MCF 10A (cell line): ENCODE measurements at regions not wholly inside any gene's neighbourhood (a gene's known extent, or its start where the extent isn't known, plus 50 kb on each side); places are given as distances from the start of the nearest gene placed in this dataset.

Experiments used
- BruUV-seq: library from RNA; stranded (reverse); fragments of 400-500 nt; replicated peaks from 2 replicates; lab custom pipeline; 2021; lab: Mats Ljungman, UMichigan
- CTCF ChIA-PET: fragments of 300-600 bp; sonication (Branson Sonifier 250); formaldehyde crosslinking; extraction: SDS; loops from one replicate; lab custom pipeline; 2021; ENCODE audit warnings: antibody characterized with exemption, inconsistent platforms; lab: Yijun Ruan, JAX
- POLR2A ChIA-PET: fragments of 300-600, 350-650 bp; sonication (Branson Sonifier 250); formaldehyde crosslinking; extraction: SDS; loops from one replicate; lab custom pipeline; 2020; ENCODE audit warnings: antibody characterized with exemption, inconsistent platforms; lab: Yijun Ruan, JAX
- DNase-seq: peaks from one replicate; pipeline ENCODE4 v3.0.0-alpha.2; 2018; ENCODE audit not compliant: unreplicated experiment
- H3K27ac Mint-ChIP-seq: one replicate; pipeline ENCODE4 v1.8.0; 2022; ENCODE audit warnings: mild to moderate bottlenecking, low read depth, mixed read lengths; ENCODE audit not compliant: unreplicated experiment
- H3K27me3 Mint-ChIP-seq: one replicate; pipeline ENCODE4 v1.8.0; 2022; ENCODE audit warnings: mixed read lengths; ENCODE audit not compliant: insufficient read depth, unreplicated experiment
- H3K36me3 Mint-ChIP-seq: one replicate; pipeline ENCODE4 v1.8.0; 2022; ENCODE audit warnings: mild to moderate bottlenecking, moderate library complexity, mixed read lengths; ENCODE audit not compliant: insufficient read depth, unreplicated experiment
- H3K4me1 Mint-ChIP-seq: one replicate; pipeline ENCODE4 v1.8.0; 2022; ENCODE audit warnings: mixed read lengths; ENCODE audit not compliant: insufficient read depth, unreplicated experiment
- H3K4me3 Mint-ChIP-seq: one replicate; pipeline ENCODE4 v1.8.0; 2022; ENCODE audit warnings: mild to moderate bottlenecking, moderate library complexity, mixed read lengths; ENCODE audit not compliant: unreplicated experiment
- H3K9me3 Mint-ChIP-seq: one replicate; pipeline ENCODE4 v1.8.0; 2022; ENCODE audit warnings: mixed read lengths; ENCODE audit not compliant: unreplicated experiment
- CTCF ChIP-seq: fragments of 200-600 bp; IDR thresholded peaks from one replicate; pipeline ENCODE4 v1.8.0; 2022; ENCODE audit warnings: antibody characterized with exemption, mild to moderate bottlenecking; ENCODE audit not compliant: unreplicated experiment
- intact Hi-C: fragments of 100-400 bp; cut with micrococcal nuclease; formaldehyde crosslinking; loops from 2 replicates; pipeline ENCODE4 v1.14.1; 2022

DNA sequence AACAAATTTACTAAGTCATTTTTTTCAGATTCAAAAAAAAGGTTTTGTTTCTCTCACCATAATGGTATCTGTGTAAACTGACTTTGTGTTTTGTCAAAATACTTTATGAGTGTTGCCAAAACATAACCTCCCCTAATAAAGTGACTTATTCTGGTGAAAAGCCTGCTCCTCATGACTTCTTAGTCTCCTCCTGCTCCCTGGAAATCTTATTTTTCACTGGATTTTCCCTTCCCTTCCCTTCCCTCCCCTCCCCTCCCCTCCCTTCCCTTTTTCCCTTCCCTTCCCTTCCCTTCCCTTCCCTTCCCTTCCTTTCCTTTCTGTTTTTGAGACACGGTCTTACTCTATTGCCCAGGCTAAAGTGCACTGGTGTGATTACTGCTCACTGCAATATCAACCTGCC is 650.1 kb upstream of the GHITM start:
- DNase-seq, result no peak
- BruUV-seq, result no TSS peak
- ChIA-PET CTCF (no interaction called here), POLR2A (no interaction called here)
- H3K4me1 Mint-ChIP-seq, result peaks cover 11% of the 10 kb centered on the region
- intact Hi-C loops, result no loop called here
- no peak for TF ChIP-seq CTCF
- no peaks in the 10 kb centered on the region for H3K9me3 Mint-ChIP-seq
- no peak overlapping the region for H3K27ac Mint-ChIP-seq
- no peaks in the 10 kb centered on the region for H3K27me3 Mint-ChIP-seq
- no peak overlapping the region for H3K4me3 Mint-ChIP-seq
- H3K36me3 Mint-ChIP-seq, result no peaks in the 10 kb centered on the region

GRCh38 chr10:83492004-83492403 is 647.3 kb upstream of the GHITM start:
- DNase-seq, result no peak
- Mint-ChIP-seq H3K4me1 (peaks cover 11% of the 10 kb centered on the region), H3K27ac (no peak overlapping the region), H3K36me3 (no peaks in the 10 kb centered on the region), H3K27me3 (no peaks in the 10 kb centered on the region), H3K4me3 (no peak overlapping the region), H3K9me3 (no peaks in the 10 kb centered on the region)
- intact Hi-C loops, result no loop called here
- TF ChIP-seq CTCF, result no peak
- ChIA-PET CTCF (no interaction called here), POLR2A (interaction anchor here (0.9 kb wide), 1 partner anchor 8 kb away, joined by 3 read pairs; no protein-coding TSS in a partner anchor)
- BruUV-seq, result no TSS peak

- Mint-ChIP-seq H3K36me3 (no peaks in the 10 kb centered on the region), H3K9me3 (no peaks in the 10 kb centered on the region), H3K27me3 (no peaks in the 10 kb centered on the region), H3K4me3 (no peak overlapping the region), H3K4me1 (no peaks in the 10 kb centered on the region), H3K27ac (no peak overlapping the region)
- CTCF ChIA-PET, result no interaction called here
- no peak for TF ChIP-seq CTCF
- DNase-seq, result no peak
- intact Hi-C loops, result no loop called here
- BruUV-seq, result no TSS peak
- POLR2A ChIA-PET, result interaction anchor here (0.6 kb wide), 1 partner anchor 28 kb away, joined by 4 read pairs; no protein-coding TSS in a partner anchor
Measured at GRCh38 chr10:83512681-83513080, 626.6 kb upstream of the GHITM start.

DNA sequence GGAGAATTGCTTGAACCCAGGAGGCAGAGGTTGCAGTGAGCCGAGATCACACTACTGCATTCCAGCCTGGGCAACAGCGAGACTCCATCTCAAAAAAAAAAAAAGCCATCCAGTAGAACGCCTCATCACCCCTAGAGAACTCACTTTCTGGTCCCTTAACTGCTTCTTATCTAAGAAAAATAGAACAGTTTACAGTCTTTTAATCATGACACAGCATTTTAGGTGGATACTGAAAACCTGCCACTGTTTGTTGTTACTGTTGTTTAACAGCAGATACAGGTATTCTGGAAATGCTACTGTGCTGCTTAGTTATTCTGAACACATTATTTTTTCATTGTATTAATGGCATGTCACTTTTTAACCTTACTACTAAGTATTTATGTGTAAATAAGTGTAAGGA is 624.3 kb upstream of the GHITM start:
- no peak for DNase-seq
- Mint-ChIP-seq H3K9me3 (no peaks in the 10 kb centered on the region), H3K4me1 (no peaks in the 10 kb centered on the region), H3K27ac (no peak overlapping the region), H3K36me3 (no peaks in the 10 kb centered on the region), H3K27me3 (no peaks in the 10 kb centered on the region), H3K4me3 (no peak overlapping the region)
- intact Hi-C loops, result no loop called here
- no TSS peak for BruUV-seq
- no peak for TF ChIP-seq CTCF
- ChIA-PET CTCF (no interaction called here), POLR2A (no interaction called here)
